Activated CD4-positive, alpha-beta T cell treated with anti-CD3 and anti-CD28 coated beads, Interleukin-2, amount 50 U/mL, for 24 hours (primary cell): ENCODE measurements at regions not wholly inside any gene's neighbourhood (a gene's known extent, or its start where the extent isn't known, plus 50 kb on each side); places are given as distances from the start of the nearest gene placed in this dataset.
"Not testable (repeated sequence)": the region's sequence is repeated elsewhere in the genome, so short reads cannot be mapped to it uniquely, and the experiment has no call there.

ENCODE experiments used
- DNase-seq, 2 donors: peaks; one replicate each; pipeline ENCODE4 v3.0.0-alpha.2; 2020; ENCODE audit warnings: low read depth in 1 of 2, low spot score in 1 of 2

- no peak for DNase-seq
Measured at GRCh38 chr7:112669306-112669705, 120.9 kb downstream of the TMEM168 start.

DNA sequence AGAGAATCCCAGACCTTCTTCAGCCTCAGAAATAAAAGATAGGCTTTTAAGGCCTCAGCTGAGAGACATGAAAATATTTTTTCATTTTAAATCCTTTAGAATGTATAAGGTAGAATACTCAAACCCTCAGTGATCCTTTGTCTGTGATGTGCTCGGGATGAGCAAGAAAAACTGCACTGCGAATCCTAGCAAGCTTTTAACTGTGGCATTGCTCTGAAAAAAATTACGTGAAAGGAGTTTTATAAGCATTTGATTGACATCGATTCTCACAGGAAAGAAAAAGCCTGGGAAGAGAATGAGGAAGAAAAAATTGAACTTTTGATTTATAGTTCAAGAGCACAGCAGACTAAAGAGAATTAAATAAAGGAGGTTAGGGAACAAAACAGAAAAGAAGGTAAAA is 120.0 kb downstream of the TMEM168 start:
- no peak for DNase-seq

DNA sequence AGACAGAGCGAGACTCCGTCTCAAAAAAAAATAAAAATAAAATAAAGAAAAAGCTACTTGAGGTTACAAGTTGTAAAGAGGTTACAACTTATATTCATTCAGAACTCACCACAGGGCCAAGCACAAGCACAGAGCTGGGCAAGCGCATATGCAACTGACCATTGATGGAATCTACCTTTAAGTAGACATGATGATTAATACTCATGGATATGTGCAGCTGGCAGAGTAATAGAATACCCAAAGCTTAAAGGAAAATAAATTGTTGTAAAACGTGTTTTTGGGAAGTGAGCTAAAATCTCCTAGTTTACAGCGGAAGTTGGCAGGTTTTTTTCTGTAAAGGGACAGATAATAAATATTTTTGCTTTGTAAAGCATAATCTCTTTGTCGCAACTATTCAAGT is 111.6 kb downstream of the TMEM168 start:
- DNase-seq, result no peak

DNA sequence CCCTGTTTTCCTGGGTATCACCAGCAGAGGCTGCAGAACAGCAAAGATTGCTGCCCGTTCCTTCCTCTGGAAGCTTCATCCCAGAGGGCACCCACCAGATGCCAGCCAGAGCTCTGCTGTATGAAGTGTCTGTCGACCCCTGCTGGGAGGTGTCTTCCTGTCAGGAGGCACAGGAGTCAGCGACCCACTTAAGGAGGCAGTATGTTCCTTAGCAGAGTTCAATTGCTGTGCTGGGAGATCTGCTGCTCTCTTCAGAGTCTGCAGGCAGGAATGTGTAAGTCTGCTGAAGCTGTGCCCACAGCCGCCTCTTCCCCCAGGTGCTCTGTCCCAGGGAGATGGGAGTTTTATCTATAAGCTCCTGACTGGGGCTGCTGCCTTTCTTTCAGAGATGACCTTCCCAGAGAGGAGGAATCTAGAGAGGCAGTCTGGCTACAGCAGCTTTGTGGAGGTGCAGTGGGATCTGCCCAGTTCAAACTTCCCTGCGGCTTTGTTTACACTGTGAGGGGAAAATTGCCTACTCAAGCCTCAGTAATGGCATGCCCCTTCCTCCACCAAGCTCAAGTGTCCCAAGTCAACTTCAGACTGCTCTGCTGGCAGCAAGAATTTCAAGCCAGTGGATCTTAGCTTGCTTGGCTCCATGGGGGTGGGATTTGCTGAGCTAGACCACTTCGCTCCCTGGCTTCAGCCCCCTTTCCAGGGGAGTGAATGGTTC is 100.6 kb downstream of the TMEM168 start:
- not testable (repeated sequence) for DNase-seq

- no peak for DNase-seq
Measured at GRCh38 chr7:112692333-112692732, 97.9 kb downstream of the TMEM168 start.

- DNase-seq, result not testable (repeated sequence)
Measured at GRCh38 chr7:112697211-112697610, 93.0 kb downstream of the TMEM168 start.

DNA sequence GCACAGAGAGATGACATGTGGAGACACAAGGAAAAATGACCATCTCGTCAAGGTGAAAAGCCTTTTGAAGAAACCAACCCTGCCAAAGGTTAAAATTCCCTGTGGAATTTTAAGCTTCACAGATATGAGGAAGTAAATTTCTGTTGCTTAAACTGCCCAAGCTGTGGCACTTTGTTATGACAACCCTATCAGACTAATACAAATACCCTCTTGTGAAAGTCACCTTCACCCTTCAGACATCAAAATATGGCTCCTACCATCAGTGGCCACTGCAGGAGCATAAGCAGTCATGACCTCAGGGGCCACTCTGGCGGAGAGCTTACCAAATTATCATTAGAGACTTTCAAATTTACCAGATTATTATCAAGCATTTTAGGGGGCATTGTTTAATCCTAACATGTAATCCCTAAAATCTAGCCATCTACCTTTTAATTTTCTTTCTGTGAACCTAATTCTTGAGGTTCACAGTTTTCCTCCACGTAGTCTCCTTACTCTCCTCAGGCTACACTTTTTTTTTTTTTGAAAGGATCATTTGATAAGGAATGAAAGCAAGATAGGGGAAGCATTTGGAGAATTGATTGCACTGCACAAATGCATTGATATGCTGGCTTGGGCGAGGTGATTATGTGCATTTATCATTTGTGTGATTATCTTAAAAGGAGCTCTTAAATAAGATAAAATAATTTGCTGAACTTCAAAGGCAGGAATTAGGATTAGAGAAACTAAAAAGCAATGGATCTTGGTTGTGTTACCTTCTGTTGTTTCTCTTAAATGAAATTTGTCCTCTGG is 90.3 kb downstream of the TMEM168 start:
- DNase-seq, result no peak

GRCh38 chr7:112701456-112701855 is 88.7 kb downstream of the TMEM168 start:
- no peak for DNase-seq

DNA sequence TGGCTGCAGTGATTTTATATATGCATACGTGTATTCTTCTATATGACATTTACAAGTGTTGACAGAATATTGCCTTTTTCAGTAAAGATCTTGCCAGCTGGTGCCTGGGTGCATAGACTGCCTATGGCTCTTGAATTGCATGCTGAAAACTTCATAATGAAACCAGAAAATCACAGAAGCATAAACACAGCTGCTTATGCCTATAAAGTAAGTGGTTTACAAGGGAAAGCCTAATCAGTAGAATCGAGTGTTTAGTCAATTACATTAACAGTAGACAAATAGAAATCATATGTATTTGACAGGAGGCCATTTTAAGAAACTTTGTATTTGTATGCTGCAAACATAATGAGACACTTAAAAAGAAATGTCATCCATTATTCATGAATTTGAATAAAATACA is 82.5 kb downstream of the TMEM168 start:
- DNase-seq, result no peak

- no peak for DNase-seq
Measured at GRCh38 chr7:112708236-112708635, 82.0 kb downstream of the TMEM168 start.
